HG03066 (cell line): ENCODE measurements at regions not wholly inside any gene's neighbourhood (a gene's known extent, or its start where the extent isn't known, plus 50 kb on each side); places are given as distances from the start of the nearest gene placed in this dataset.
"Not testable (repeated sequence)": the region's sequence is repeated elsewhere in the genome, so short reads cannot be mapped to it uniquely, and the experiment has no call there.

Experiments used
- ATAC-seq: cut with Tn5 transposase; IDR thresholded peaks from one replicate; pipeline ENCODE4 v1.9.1; 2021; ENCODE audit warnings: low read depth; ENCODE audit not compliant: unreplicated experiment

DNA sequence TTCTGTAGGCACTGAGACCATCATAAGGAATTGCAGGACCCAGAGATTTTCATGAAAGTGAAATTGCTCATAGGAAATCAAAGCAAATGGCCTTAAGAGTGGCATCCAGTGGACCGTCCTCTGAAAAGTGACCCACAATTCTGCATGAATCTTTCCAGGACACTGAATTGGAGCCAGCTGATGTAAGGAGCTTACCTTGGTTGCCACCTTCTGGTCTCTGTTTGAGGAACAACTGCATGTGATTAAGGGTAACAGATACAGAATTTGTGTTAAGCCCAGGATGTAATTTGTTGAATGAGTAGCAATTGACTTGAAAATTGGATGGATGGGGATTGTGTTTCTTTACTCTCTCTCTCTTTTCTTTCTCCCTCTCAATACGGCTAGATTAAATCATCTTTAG is 49.9 kb upstream of the GAS1 start:
- no peak for ATAC-seq

DNA sequence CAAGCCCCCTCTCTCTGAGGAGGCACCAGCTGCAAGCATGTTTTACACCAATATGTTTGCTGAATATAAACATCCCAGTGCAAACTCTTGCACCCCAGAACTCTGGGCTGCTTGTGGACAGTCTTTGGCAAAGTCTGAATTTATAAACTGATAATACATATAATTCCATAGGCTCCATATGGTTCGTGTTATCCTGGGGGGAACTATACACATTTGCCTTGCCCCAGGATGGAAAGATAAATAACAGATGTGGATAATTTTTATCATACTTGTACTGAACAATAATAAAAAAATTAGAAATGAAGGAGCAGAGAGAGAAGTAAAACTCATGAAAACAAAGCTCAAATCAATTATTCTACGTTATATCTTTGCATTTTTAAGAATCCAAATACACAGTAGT is 50.6 kb upstream of the GAS1 start:
- no peak for ATAC-seq

DNA sequence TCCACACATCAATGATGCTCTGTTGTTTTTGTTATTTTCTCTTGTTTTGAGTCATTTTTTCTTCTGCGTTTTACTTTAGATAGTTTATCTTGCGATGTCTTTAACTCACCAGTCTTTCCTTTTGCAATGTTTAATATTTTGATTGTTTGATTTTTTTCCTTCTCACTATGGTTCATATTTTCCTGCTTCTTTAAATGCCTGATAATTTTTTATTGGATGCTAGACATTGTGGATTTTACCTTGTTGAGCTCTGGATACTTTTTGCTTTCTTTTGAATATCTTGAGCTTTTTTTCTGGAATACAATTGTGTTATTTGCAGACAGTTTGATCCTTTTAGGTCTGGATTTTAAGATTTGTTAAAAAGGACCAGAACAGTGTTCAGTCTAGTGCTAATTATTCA is 55.2 kb upstream of the GAS1 start:
- ATAC-seq: no peak

DNA sequence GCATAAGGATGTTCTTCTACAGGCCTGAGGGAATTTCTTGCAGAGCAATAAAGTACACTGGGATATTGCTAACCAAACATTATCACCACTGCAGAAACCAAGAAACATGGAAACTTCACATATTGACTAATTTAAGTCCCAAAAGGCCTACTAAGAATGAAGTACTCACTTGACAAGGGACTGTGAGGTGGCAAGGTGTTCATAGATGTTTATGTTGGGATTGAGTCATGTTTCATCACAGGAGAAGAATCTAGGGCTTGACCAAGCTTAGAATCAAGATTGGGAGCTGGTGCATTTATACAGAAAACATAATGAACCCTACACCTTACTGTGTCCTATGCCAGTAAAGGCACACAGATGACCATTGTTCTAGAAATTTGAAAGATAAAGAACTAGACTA is 56.7 kb upstream of the GAS1 start:
- ATAC-seq: no peak

DNA sequence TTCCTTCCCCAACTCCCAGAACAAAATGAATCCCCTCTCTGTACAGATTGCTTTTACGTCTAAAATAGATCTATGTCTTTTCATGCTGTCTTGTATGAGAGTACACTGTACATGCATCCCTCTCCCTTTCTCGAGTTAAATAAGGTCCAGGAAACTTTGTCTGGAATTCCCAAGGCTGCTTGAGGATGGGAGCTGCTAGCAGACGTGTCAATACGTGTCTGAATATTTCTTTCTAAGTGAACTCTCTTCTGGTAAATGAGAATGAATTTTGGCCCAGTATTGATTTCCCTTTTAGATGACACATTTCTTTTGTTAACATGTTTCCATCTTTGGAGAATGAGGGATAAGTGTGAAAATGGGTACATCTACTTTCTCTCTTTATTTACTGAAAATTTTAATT is 59.6 kb upstream of the GAS1 start:
- no peak for ATAC-seq

DNA sequence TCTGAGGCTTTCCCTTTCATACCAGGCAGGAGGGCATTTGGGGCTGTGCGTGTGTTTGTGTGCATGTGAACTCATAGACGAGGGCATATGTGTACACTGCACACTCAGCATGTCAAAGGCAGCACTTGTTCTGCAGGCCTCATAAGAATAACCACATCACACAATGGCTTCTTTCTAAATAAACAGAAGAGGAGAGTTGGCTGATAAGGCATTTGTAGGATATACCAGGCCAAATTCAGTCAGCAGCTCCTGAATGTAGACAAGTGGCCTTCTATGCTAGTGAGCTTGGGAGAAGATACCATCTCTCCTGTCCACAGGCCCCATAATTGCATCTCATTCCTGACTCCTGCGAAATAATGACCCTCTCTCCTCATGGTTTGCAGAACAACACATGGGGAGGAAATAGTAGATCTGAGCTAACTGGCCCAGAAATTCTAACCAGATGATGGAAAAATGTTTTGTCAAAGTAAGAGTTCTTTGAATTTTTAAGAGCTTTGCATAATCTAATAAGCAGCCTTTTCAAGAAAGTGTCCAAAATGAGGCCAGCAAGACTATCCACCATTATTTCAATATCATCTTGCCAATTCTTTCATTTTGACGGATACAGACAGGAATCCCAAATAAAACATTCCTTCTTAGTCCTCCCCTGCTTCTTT is 60.5 kb upstream of the GAS1 start:
- no peak for ATAC-seq

DNA sequence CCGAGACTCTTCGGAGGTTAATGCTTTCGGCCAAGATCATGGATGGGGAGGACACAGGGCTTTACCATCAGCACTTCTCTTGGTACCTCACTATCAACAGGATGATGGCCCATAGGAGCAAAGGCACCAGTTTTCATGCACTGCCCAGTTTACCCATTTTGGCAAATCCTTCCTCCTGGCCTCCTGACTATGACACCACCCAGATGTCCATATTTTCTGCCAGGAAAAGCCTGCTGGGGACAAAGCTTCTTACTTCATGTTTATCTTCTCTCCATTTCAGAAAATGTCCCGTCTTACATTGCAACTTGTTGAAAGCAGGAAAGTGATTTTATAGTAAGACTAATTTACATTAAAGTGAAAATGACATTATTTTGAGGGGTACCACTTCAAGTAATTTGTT is 61.4 kb upstream of the GAS1 start:
- ATAC-seq: no peak

DNA sequence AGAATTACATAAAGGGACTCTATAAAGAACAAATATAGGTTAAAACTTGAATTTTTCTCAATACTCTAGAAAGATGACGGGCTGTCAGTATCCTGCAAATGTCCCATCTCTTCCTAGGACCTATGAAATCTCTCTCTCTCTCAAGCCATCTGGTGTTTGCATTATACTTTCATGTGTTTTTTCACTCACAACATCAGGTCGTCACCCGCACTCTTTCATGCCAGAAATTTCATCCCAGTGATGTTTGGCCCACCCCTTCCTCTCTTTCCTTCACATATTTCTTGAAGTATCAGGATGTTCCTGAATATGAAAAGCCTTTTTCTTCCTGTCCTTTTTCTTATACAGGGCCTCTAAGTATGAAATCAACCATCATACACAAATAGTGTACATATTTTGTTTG is 63.3 kb upstream of the GAS1 start:
- ATAC-seq: no peak

DNA sequence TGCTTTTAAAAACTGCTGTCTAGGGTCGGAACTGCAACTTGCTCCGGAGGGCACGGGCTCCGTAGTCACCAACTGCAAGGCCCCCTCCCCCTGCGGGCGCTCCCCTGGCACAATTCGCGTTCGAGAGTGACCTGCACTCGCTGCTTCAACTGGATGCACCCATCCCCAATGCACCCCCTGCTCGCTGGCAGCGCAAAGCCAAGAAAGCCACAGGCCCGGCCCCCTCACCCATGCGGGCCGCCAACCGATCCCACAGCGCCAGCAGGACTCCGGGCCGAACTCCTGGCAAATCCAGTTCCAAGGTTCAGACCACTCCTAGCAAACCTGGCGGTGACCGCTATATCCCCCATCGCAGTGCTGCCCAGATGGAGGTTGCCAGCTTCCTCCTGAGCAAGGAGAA is 64.2 kb upstream of the GAS1 start:
- ATAC-seq: no peak

DNA sequence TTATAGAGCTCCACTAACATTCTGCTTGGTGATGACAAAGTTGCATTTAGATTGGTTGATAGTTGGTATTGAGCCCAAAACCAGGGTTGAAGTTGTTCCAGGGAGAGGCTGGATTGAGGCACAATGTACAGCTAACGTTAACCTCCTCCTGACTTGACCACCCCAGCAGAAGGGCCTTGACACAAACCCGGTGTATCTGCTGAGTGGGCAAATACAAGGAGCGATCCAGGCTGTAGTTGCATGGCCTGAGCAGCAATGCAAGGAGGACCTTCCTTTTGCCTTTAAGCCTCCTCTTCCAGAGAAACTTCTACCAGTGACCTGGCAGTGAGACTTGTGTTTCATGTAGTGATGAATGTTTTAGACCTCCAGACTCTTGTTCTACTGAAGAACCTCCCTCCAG is 66.2 kb upstream of the GAS1 start:
- no peak for ATAC-seq

DNA sequence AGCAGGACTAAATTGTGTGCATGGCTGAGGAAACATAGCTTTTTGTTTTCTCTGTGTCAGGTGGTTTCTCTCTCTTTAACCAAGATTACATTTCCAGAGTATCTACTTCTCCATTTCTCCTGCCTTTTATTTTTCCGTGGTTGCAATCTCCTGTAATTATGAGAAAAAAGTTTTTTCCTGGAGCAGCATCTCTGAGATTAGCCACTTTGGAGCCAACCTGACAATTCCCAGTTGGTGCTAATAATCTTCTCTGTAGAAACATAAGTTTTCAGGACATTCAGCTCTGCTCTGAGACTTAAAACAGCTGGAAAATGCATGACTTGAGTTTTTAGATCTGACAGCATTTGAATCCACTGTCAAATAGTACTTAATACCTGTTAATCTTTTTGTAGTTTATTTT is 67.1 kb upstream of the GAS1 start:
- no peak for ATAC-seq

DNA sequence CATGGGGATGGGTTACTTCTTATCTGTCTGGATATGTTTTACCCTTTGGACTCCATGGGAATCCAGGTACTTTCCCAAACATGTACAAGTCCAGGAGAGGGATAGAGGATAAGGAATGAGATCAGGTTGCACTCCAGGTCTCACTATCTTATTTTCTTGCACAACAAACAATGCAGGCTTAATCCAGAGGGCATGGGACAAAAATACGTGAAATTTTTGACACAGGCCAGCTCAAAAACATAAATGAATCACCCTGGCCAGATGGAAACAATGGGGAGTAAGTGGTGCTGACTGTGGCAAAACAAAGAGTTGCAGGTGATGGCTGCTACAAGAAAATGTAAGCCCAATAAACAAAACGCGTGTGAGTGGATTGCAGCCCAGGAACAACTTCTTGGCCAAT is 69.4 kb upstream of the GAS1 start:
- ATAC-seq: no peak

DNA sequence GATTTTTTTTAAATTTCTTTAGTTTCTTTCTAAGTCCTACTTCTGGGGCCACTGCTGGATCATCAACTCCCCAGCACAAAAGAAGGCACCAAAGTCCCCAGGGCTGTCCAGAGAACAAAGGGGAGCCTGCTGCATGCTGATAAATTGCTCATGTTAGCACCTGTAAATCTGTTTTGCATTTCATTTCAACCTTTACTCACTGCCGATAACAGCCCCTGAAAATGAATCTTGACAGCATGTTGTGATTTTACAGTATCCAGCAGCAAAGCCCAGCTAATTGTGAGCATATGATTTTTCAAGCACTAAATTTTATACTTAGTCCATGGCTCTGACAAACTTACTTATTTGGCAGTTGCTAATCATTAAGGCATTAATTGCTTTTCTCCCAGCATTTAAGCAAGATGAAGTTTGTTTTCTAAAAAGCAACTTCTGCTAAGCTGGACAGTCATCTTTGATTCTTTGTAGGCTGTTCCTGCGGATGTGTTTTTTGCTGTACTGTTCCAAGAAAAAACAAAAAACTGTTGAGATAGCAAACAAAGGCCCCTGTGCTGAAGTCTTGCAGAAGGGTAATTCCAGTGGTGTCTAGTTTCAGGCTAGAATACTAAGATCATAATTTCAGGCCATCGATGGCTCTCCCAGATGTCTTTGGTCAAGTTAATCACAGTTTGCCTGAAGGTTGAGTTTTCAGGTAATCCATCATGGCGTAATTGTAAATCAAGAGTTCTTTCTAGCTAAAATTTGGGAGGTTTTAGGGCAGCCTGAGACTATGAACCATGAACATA is 73.1 kb upstream of the GAS1 start:
- ATAC-seq: no peak

DNA sequence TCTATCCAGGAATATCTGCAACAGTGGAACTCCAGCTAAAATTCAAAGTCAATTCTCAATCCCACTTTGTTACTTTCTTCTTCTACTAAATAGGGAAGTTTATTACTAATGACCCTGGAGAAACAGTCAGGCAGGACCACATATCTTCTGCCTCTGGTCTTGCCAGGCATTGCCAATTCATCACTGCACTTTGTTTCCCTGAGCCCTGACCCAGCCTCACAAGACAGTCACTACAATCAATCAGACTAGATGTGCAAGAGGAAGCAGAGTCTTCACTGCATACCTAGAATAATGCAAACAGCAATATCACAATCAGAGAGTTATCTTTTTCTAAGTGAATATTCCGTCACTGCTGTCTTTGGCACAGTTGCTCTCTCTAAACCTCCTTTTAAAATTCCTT is 74.9 kb upstream of the GAS1 start:
- ATAC-seq: no peak

DNA sequence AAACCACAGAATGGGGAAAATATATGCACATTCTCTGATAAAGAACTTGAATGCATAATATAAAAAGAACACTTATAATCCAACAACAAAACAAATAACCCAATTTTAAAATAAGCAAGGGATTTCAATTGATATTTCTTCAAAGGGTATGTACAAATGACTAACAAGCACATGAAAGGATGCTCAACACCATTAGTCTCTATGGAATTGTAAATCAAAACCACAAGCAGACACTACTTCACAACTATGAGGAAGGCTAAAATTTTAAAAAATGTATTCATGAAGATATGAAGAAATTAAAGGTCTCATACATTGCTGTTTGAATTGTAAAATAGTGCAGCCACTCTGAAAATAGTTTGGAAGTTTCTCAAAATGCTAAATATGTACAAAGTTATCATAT is 78.9 kb upstream of the GAS1 start:
- ATAC-seq: no peak

DNA sequence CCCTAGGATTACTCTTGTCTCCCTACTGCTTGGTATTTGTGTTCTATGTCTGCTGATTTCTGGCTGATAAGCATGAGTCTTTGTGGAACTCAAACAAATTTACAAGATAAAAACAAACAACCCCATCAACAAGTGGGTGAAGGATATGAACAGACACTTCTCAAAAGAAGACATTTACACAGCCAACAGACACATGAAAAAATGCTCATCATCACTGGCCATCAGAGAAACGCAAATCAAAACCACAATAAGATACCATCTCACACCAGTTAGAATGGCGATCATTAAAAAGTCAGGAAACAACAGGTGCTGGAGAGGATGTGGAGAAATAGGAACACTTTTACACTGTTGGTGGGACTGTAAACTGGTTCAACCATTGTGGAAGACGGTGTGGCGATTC is 81.5 kb upstream of the GAS1 start:
- ATAC-seq: not testable (repeated sequence)

DNA sequence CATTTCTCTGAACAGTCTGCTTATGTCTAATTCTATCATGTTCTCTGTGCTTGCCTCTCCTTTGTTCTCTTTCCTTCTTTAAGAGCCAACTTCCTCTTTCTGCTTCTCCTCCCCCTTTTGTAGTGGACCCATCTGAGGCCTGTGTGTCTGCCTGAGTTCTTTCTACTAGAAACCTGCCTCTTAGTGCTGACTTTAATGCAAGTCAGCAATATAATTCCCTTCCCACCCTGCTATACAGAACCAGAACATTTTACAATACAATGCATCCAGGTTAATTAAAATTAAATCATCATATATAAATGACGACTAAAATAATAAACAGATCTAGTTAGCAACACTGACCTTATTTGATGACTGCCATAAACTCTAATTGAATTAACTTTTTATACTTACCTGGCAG is 82.6 kb upstream of the GAS1 start:
- no peak for ATAC-seq

DNA sequence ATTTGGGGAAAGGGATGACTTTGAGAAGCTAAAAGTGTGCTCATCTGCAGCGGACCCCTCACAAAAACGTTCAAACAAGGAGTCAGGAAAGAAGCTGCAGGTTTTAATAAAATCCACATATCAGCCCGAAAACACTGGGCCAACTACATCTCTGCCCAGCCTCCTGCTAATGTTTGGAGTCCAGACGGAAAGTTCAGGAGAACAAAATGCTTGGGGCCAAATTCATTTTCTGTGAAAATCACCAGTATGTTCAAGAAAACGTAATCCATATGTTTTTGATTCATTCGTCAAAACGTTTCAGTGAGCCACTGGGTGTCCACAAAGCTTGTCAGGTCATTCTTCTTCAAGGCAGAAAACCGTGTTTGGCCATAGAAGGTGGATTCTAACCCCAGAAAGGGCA is 87.5 kb upstream of the GAS1 start:
- no peak for ATAC-seq

DNA sequence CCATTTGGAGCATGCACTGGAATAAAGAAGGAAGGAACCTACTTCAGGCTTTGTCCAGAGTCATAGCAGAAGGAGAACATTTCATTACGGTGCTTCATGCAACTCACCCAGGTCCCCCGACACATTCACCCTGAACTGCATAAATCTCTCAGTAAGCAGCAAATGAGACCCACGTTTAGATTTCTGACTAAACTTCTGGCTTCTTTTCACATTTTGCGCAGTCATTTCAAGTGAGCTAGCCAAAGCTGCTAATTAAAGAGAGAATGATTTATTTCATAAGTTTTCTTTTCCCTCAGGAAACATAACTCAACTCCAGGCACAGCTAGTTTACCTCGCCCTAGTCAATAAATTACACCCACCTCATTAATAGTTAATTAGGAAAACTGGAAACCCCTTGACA is 88.6 kb upstream of the GAS1 start:
- ATAC-seq: no peak

DNA sequence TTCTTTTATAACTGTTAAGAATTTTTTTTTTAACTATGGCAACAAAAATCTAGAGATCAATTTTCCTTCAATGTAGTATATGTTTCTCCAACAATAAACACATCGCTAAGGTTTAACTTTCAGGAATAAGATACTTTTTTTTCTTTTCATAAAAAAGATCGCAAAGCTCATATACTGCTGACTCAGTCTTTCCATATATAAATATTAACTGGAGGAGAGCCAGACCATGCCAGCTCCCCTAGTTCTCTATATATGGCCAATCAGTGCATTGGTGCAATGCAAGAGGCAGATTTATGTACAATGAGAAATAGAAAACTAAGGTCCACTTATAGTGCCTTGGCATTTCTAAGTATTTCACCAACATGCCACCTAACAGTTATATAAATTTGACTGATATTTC is 89.2 kb upstream of the GAS1 start:
- ATAC-seq: no peak

DNA sequence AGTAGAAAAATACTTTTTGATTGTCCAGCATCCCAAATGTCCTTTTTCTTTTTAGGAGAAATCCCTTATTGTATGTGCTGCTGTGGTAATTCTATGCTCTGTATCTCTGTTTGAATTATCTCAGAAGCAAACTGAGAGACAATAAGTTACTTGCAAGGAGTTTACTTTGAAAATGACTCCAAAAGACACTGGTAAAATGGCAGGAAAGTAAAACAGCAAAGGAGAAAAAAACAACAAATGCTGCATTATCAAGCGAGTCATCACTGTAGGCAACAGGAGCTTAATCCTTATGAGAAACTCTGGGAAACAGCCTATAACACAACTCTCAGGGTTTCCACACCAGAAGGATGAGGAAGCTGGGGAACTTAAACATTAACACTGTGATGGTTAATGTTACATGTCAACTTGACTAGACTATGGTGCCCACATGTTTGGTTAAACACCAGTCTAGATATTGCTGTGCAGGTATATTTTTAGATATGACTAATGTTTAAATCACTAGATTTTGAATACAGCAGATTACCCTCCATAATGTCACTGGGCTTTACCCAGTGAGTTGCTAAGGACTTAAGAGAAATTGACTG is 92.6 kb upstream of the GAS1 start:
- no peak for ATAC-seq

DNA sequence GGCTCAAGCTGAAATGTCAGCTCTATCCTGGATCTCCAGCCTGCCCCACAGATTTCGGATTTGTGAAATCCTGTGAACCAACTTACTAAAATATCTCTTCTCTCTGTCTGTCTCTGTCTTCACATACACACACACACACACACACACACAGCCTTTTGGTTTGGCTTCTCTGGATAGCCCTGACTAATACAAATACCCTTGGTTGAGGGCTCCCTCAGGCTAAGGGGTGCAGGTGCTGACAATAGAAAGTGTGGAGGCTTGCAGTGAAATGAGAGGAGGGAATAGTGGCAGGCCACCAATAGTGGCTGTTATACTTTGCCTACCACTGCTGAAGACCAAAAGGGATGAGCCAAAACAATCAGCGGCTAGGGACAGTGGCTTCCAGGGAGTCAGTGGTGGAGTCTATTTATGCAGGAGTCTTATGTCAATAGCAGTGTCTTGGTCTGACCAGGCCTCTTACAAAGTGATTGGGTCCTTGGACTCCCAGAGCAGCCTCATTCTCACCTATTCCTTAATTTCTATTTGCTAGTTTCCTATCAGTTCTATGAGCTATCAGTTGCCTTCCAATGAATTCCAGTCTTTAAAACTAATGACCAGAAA is 93.2 kb upstream of the GAS1 start:
- no peak for ATAC-seq
